ENCODE measurements at regions not wholly inside any gene's neighbourhood (a gene's known extent, or its start where the extent isn't known, plus 50 kb on each side); places are given as distances from the start of the nearest gene placed in this dataset.

GRCh38 chr1:178619042-178619927 is 105.8 kb upstream of the RALGPS2 start:
- Histone ChIP-seq H3K4me2 (no peak overlapping the region), H2AFZ (no peak overlapping the region), H3K9me2 (ENCODE audit: insufficient read depth) (no peaks in the 10 kb centered on the region), H3K36me3 (ENCODE audit: low read depth) (no peaks in the 10 kb centered on the region), H3F3A (ENCODE audit: insufficient read depth, low read depth) (0 out of 2 replicates have a peak, but pooled peaks cover 3% of the 10 kb centered on the region), H3K9me3 (ENCODE audit: insufficient read depth, low read depth) (no peaks in the 10 kb centered on the region), H3K4me3 (no peak overlapping the region), H3K79me2 (ENCODE audit: low read depth) (no peaks in the 10 kb centered on the region), H3K27me3 (ENCODE audit: insufficient read depth, low read depth) (no peaks in the 10 kb centered on the region), H3K27ac (no peak overlapping the region), H3K4me1 (replicated peaks; ENCODE audit: insufficient read depth) (no peaks in the 10 kb centered on the region), H4K20me1 (ENCODE audit: insufficient read depth) (no peaks in the 10 kb centered on the region)
- ChIA-PET POLR2A (ENCODE audit: unreplicated experiment) (no interaction called here), CTCF (no interaction called here)
- no peak for TF ChIP-seq CTCF (conservative IDR thresholded peaks at IDR 0.05)
- no peak for TF ChIP-seq EZH2 (IDR thresholded peaks at IDR 0.05; ENCODE audit: low read depth)
- BruUV-seq (replicated peaks), result no TSS peak
- intact Hi-C loops (cut with micrococcal nuclease; ENCODE audit: unreplicated experiment), result no loop called here
- no peak for DNase-seq

- TF ChIP-seq CTCF (conservative IDR thresholded peaks at IDR 0.05), result no peak
- no peak for TF ChIP-seq EZH2 (IDR thresholded peaks at IDR 0.05; ENCODE audit: low read depth)
- Histone ChIP-seq H3K27me3 (ENCODE audit: insufficient read depth, low read depth) (no peaks in the 10 kb centered on the region), H3F3A (ENCODE audit: insufficient read depth, low read depth) (0 out of 2 replicates have a peak, but pooled peaks cover 3% of the 10 kb centered on the region), H3K4me3 (no peak overlapping the region), H3K79me2 (ENCODE audit: low read depth) (no peaks in the 10 kb centered on the region), H3K4me1 (replicated peaks; ENCODE audit: insufficient read depth) (no peaks in the 10 kb centered on the region), H3K36me3 (ENCODE audit: low read depth) (no peaks in the 10 kb centered on the region), H3K9me2 (ENCODE audit: insufficient read depth) (no peaks in the 10 kb centered on the region), H3K9me3 (ENCODE audit: insufficient read depth, low read depth) (no peaks in the 10 kb centered on the region), H3K27ac (no peak overlapping the region), H4K20me1 (ENCODE audit: insufficient read depth) (no peaks in the 10 kb centered on the region), H3K4me2 (no peak overlapping the region), H2AFZ (no peak overlapping the region)
- ChIA-PET CTCF (no interaction called here), POLR2A (ENCODE audit: unreplicated experiment) (interaction anchor here (0.6 kb wide), 1 partner anchor 28 kb away, joined by 3 read pairs; no protein-coding TSS in a partner anchor)
- intact Hi-C loops (cut with micrococcal nuclease; ENCODE audit: unreplicated experiment), result no loop called here
- DNase-seq, result peak in 1 of 2 experiments; percentile 32
- BruUV-seq (replicated peaks), result no TSS peak
Observed at GRCh38 chr1:178620584-178621475, 104.2 kb upstream of the RALGPS2 start.

- H3K9me3 ChIP-seq (ENCODE audit: insufficient read depth, low read depth), result no peaks in the 10 kb centered on the region
- no peak for DNase-seq
- no TSS peak for BruUV-seq (replicated peaks)
- 0 out of 2 replicates have a peak, but pooled peaks cover under 1% of the 10 kb centered on the region for H3F3A ChIP-seq (ENCODE audit: insufficient read depth, low read depth)
- H3K36me3 ChIP-seq (ENCODE audit: low read depth), result no peaks in the 10 kb centered on the region
- H3K27ac ChIP-seq, result no peak overlapping the region
- H3K4me1 ChIP-seq (replicated peaks; ENCODE audit: insufficient read depth), result no peaks in the 10 kb centered on the region
- H3K4me3 ChIP-seq, result no peak overlapping the region
- no peaks in the 10 kb centered on the region for H4K20me1 ChIP-seq (ENCODE audit: insufficient read depth)
- H3K4me2 ChIP-seq, result no peak overlapping the region
- ChIA-PET POLR2A (ENCODE audit: unreplicated experiment) (no interaction called here), CTCF (no interaction called here)
- intact Hi-C loops (cut with micrococcal nuclease; ENCODE audit: unreplicated experiment), result no loop called here
- no peak overlapping the region for H2AFZ ChIP-seq
- H3K9me2 ChIP-seq (ENCODE audit: insufficient read depth), result no peaks in the 10 kb centered on the region
- no peaks in the 10 kb centered on the region for H3K79me2 ChIP-seq (ENCODE audit: low read depth)
- no peaks in the 10 kb centered on the region for H3K27me3 ChIP-seq (ENCODE audit: insufficient read depth, low read depth)
- TF ChIP-seq EZH2 (IDR thresholded peaks at IDR 0.05; ENCODE audit: low read depth) (no peak), CTCF (conservative IDR thresholded peaks at IDR 0.05) (no peak)
Observed at GRCh38 chr1:178621822-178622221, 103.2 kb upstream of the RALGPS2 start.

Data from PC-9 (cell line).